ENCODE measurements at regions not wholly inside any gene's neighbourhood (a gene's known extent, or its start where the extent isn't known, plus 50 kb on each side); places are given as distances from the start of the nearest gene placed in this dataset.
"Not testable (repeated sequence)": the region's sequence is repeated elsewhere in the genome, so short reads cannot be mapped to it uniquely, and the experiment has no call there.

DNA sequence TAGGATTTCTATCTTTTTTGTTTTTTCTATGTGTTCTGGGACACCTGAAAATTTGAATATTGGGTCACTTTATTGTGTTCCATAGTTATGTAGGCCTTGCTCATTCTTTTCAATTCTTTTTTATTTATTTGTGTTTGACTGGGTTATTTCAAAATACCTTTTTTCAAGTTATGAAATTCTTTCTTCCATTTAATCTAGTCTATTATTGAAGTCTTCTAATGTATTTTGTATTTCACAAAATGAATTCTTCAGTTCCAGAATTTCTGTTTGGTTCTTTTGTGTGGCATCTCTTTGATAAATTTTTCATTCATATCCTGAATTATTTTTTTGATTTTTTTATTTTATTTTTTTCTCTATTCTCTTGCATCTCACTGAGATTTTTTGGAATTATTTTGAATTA is 628.8 kb downstream of the NR2F1-AS1 start:
- H3K36me3 ChIP-seq (ENCODE audit: control insufficient read depth, insufficient read depth, low read length), result no peaks in the 10 kb centered on the region
- no peaks in the 10 kb centered on the region for H3K4me1 ChIP-seq (ENCODE audit: control insufficient read depth, insufficient read depth, low read length)
- no peaks in the 10 kb centered on the region for H3K27me3 ChIP-seq (ENCODE audit: control insufficient read depth, insufficient read depth, low read length)

DNA sequence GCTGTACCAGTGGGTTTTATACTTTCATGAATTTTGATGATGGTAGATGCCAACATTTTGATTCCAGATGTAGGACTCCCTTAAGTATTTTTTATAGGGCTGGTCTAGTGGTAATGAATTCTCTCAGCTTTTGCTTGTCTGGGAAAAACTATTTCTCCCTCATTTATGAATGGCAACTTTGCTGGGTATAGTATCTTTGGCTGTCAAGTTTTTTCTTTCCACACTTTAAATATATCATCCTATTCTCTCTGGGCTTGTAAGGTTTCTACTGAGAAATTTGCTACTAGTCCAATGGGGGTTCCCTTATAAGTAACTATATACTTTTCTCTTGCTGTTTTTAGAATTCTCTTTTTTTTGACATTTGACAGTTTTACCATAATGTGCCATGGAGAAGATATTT is 629.3 kb downstream of the NR2F1-AS1 start:
- Histone ChIP-seq H3K9me3 (ENCODE audit: control insufficient read depth, insufficient read depth, low read length) (no peaks in the 10 kb centered on the region), H3K27ac (ENCODE audit: low read depth, low read length) (no peak overlapping the region), H3K9ac (ENCODE audit: low read depth, low read length) (no peak overlapping the region), H3K27me3 (ENCODE audit: control insufficient read depth, insufficient read depth, low read length) (no peaks in the 10 kb centered on the region), H3K4me3 (ENCODE audit: low read depth, low read length) (no peak overlapping the region), H3K4me1 (ENCODE audit: control insufficient read depth, insufficient read depth, low read length) (no peaks in the 10 kb centered on the region), H3K36me3 (ENCODE audit: control insufficient read depth, insufficient read depth, low read length) (no peaks in the 10 kb centered on the region)

More for the DNA sequence above, 628.8 kb downstream of the NR2F1-AS1 start:
- Histone ChIP-seq H3K9ac (ENCODE audit: low read depth, low read length) (no peak overlapping the region), H3K27ac (ENCODE audit: low read depth, low read length) (no peak overlapping the region), H3K9me3 (ENCODE audit: control insufficient read depth, insufficient read depth, low read length) (no peaks in the 10 kb centered on the region), H3K4me3 (ENCODE audit: low read depth, low read length) (no peak overlapping the region)

DNA sequence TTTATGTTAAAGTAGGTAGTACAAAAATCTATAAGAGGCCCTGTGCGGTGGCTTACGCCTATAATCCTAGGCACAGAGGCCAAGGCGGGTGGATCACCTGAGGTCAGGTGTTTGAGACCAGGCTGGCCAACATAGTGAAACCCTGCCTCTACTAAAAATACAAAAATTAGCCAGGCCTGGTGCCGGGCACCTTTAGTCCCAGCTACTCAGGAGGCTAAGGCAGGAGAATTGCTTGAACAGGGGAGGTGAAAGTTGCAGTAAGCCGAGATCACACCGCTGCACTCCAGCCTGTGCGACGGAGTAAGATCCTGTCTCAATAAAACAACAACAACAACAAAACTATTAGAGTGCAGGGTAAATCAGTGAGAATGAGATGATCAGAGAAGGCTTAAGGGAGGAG is 634.5 kb downstream of the NR2F1-AS1 start:
- H3K4me1 ChIP-seq (ENCODE audit: control insufficient read depth, insufficient read depth, low read length), result no peaks in the 10 kb centered on the region
- no peak overlapping the region for H3K9ac ChIP-seq (ENCODE audit: low read depth, low read length)
- no peak overlapping the region for H3K27ac ChIP-seq (ENCODE audit: low read depth, low read length)
- H3K36me3 ChIP-seq (ENCODE audit: control insufficient read depth, insufficient read depth, low read length), result no peaks in the 10 kb centered on the region
- no peaks in the 10 kb centered on the region for H3K27me3 ChIP-seq (ENCODE audit: control insufficient read depth, insufficient read depth, low read length)
- no peak overlapping the region for H3K4me3 ChIP-seq (ENCODE audit: low read depth, low read length)
- no peaks in the 10 kb centered on the region for H3K9me3 ChIP-seq (ENCODE audit: control insufficient read depth, insufficient read depth, low read length)

DNA sequence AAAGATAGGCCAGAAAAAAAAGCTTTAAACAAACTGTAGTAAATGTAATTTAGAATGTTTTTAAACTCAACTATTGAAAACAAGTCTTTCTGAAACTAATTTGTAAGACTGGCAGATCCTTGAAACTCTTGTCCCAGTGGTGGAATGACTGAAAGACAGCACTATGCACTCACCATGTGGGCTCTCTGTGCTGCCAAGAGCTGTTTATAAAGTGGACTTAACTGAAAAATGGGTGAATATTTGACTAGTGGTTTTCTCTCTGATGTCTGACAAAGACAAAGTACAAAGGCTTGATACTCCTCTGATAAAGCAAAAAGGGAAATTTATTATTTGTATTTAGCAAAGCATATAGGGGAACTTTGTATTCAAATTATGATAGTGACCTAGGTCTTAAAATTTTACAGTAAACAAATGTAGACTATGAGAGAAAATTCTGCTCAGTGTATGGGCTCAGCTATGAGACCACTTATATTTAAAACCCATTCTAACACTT is 635.4 kb downstream of the NR2F1-AS1 start:
- H3K4me3 ChIP-seq (ENCODE audit: low read depth, low read length), result no peak overlapping the region
- no peak overlapping the region for H3K9ac ChIP-seq (ENCODE audit: low read depth, low read length)
- H3K27ac ChIP-seq (ENCODE audit: low read depth, low read length), result no peak overlapping the region
- no peaks in the 10 kb centered on the region for H3K36me3 ChIP-seq (ENCODE audit: control insufficient read depth, insufficient read depth, low read length)
- no peaks in the 10 kb centered on the region for H3K4me1 ChIP-seq (ENCODE audit: control insufficient read depth, insufficient read depth, low read length)
- no peaks in the 10 kb centered on the region for H3K27me3 ChIP-seq (ENCODE audit: control insufficient read depth, insufficient read depth, low read length)
- no peaks in the 10 kb centered on the region for H3K9me3 ChIP-seq (ENCODE audit: control insufficient read depth, insufficient read depth, low read length)

DNA sequence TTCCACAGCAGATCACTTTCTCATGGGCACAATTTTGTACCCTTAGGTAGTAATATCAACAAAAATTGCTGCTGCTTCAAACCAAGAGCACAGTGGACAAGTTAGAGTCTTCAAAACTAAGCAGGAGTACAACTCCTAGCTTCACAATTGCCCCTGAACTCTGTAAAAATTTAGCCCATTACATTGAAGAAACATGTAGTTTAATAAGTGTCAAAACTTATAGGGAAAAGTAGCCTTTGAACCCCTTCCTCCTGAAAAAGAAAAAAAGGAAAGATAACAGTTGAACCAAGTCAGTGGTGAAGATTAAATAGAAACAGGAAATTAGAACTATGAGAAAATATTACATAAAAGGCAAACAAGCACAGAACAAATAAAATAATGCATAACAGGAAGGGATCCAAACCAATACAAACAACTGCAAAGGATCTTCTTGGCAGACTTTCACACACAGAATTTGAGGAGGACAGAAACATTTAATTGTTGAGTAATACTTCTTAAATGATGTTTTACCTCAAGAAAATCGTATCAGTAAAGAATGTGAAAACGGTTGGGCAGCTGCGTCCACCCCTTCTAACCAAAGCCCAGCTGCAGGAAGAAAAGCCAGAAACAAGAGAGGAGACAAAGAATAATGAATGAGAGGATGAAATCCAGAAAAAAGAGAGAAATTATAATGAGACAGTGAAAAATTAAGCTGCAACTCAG is 636.0 kb downstream of the NR2F1-AS1 start:
- H3K27me3 ChIP-seq (ENCODE audit: control insufficient read depth, insufficient read depth, low read length), result no peaks in the 10 kb centered on the region
- H3K27ac ChIP-seq (ENCODE audit: low read depth, low read length), result no peak overlapping the region
- no peak overlapping the region for H3K4me3 ChIP-seq (ENCODE audit: low read depth, low read length)
- no peaks in the 10 kb centered on the region for H3K9me3 ChIP-seq (ENCODE audit: control insufficient read depth, insufficient read depth, low read length)
- no peak overlapping the region for H3K9ac ChIP-seq (ENCODE audit: low read depth, low read length)
- H3K36me3 ChIP-seq (ENCODE audit: control insufficient read depth, insufficient read depth, low read length), result no peaks in the 10 kb centered on the region
- no peaks in the 10 kb centered on the region for H3K4me1 ChIP-seq (ENCODE audit: control insufficient read depth, insufficient read depth, low read length)

DNA sequence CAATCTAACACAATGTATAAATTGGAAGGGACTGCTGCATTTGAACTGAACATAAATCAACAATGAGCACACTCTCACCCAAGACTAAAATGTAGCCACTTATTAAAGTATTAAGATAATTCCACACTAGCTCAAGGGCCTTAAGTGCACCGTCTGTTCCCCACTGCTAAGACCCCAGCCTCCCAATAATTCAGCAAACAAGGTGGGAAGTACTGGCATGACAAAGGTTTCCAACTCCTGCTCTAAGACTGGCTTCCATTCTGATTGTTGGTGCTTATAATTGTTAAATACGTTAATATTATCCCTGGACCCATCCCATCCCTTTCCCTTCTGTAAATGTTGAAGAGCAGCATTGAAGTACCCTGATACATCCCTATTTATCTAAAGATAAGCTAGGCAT is 636.7 kb downstream of the NR2F1-AS1 start:
- Histone ChIP-seq H3K9me3 (ENCODE audit: control insufficient read depth, insufficient read depth, low read length) (no peaks in the 10 kb centered on the region), H3K4me3 (ENCODE audit: low read depth, low read length) (no peak overlapping the region), H3K9ac (ENCODE audit: low read depth, low read length) (no peak overlapping the region), H3K4me1 (ENCODE audit: control insufficient read depth, insufficient read depth, low read length) (no peaks in the 10 kb centered on the region), H3K27ac (ENCODE audit: low read depth, low read length) (no peak overlapping the region), H3K36me3 (ENCODE audit: control insufficient read depth, insufficient read depth, low read length) (no peaks in the 10 kb centered on the region), H3K27me3 (ENCODE audit: control insufficient read depth, insufficient read depth, low read length) (no peaks in the 10 kb centered on the region)

DNA sequence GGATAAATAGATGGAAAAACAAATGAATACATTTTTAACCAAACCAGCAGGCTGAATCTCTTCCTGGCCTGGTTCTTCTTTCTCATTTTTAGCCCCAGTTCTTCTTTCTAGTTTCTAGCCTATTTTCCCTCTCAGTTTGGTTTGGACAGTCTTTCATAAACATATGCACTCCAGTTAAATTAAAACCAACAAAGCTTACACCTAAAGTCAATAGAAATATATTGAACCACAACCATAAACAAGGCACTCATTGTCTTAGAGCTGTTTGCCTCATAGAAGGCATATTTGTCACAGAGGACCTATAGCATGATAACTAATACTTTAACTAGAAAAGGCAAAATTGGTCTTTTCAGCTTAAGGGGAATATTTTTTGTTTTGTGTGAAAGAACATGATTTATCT is 638.3 kb downstream of the NR2F1-AS1 start:
- Histone ChIP-seq H3K36me3 (ENCODE audit: control insufficient read depth, insufficient read depth, low read length) (no peaks in the 10 kb centered on the region), H3K4me1 (ENCODE audit: control insufficient read depth, insufficient read depth, low read length) (no peaks in the 10 kb centered on the region), H3K9ac (ENCODE audit: low read depth, low read length) (no peak overlapping the region), H3K9me3 (ENCODE audit: control insufficient read depth, insufficient read depth, low read length) (no peaks in the 10 kb centered on the region), H3K27ac (ENCODE audit: low read depth, low read length) (no peak overlapping the region), H3K4me3 (ENCODE audit: low read depth, low read length) (no peak overlapping the region), H3K27me3 (ENCODE audit: control insufficient read depth, insufficient read depth, low read length) (no peaks in the 10 kb centered on the region)

DNA sequence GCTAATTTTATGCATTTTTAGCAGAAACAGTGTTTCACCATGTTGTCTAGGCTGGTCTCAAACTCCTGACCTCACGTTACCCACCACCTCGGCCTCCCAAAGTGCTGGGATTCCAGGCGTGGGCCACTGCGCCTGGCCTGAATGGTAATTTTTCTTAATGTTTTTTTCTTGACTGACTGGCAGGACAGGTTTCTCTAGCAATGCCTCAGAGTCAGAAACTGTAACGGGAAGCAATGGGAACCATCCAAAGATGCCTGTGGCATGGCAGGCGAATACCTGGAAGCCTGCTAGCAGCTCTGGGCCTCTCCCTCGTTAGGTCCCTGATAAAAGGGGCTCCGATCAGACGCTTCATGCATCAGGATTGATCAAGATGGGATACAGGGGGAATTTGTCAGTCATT is 639.2 kb downstream of the NR2F1-AS1 start:
- no peak overlapping the region for H3K9ac ChIP-seq (ENCODE audit: low read depth, low read length)
- H3K9me3 ChIP-seq (ENCODE audit: control insufficient read depth, insufficient read depth, low read length), result no peaks in the 10 kb centered on the region
- H3K4me3 ChIP-seq (ENCODE audit: low read depth, low read length), result no peak overlapping the region
- H3K4me1 ChIP-seq (ENCODE audit: control insufficient read depth, insufficient read depth, low read length), result no peaks in the 10 kb centered on the region
- no peak overlapping the region for H3K27ac ChIP-seq (ENCODE audit: low read depth, low read length)
- H3K27me3 ChIP-seq (ENCODE audit: control insufficient read depth, insufficient read depth, low read length), result no peaks in the 10 kb centered on the region
- no peaks in the 10 kb centered on the region for H3K36me3 ChIP-seq (ENCODE audit: control insufficient read depth, insufficient read depth, low read length)

DNA sequence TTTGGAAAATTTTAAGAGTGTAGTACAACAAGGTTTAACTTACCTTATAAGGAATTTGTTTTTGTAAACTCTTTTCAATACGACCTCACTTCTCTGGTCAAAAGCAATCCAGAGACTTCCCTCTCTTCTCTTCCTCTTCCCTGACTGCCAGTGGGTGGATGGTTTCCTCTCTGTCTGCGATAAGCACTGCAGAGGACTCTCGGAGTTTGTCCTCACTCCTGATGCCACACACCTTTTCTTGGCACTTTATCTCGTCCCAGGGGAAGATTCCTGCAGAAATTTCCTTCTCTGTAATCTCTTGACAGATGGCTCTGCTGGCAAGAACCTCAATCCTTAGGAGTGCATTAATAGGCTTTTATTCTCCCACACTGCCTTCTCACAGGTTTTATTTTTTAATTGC is 641.6 kb downstream of the NR2F1-AS1 start:
- Histone ChIP-seq H3K27ac (ENCODE audit: low read depth, low read length) (no peak overlapping the region), H3K9me3 (ENCODE audit: control insufficient read depth, insufficient read depth, low read length) (no peaks in the 10 kb centered on the region), H3K4me3 (ENCODE audit: low read depth, low read length) (no peak overlapping the region), H3K9ac (ENCODE audit: low read depth, low read length) (no peak overlapping the region), H3K36me3 (ENCODE audit: control insufficient read depth, insufficient read depth, low read length) (no peaks in the 10 kb centered on the region), H3K27me3 (ENCODE audit: control insufficient read depth, insufficient read depth, low read length) (no peaks in the 10 kb centered on the region), H3K4me1 (ENCODE audit: control insufficient read depth, insufficient read depth, low read length) (no peaks in the 10 kb centered on the region)

DNA sequence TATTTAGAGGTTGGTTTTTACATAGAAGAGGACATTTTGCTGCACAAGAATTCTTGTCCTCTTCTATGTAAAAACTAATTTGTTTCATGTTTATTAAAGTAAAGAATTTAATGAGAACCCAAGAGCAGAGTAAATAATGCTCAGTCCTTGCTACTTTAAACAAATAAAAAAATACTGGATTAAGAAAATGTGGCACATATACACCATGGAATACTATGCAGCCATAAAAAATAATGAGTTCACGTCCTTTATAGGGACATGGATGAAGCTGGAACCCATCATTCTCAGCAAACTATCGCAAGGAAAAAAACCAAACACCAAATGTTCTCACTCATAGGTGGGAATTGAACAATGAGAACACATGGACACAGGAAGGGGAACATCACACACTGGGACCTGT is 643.6 kb downstream of the NR2F1-AS1 start:
- H3K4me1 ChIP-seq (ENCODE audit: control insufficient read depth, insufficient read depth, low read length); H3K9ac ChIP-seq (ENCODE audit: low read depth, low read length); H3K9me3 ChIP-seq (ENCODE audit: control insufficient read depth, insufficient read depth, low read length); H3K27ac ChIP-seq (ENCODE audit: low read depth, low read length); H3K36me3 ChIP-seq (ENCODE audit: control insufficient read depth, insufficient read depth, low read length); H3K27me3 ChIP-seq (ENCODE audit: control insufficient read depth, insufficient read depth, low read length); H3K4me3 ChIP-seq (ENCODE audit: low read depth, low read length): not testable (repeated sequence)

DNA sequence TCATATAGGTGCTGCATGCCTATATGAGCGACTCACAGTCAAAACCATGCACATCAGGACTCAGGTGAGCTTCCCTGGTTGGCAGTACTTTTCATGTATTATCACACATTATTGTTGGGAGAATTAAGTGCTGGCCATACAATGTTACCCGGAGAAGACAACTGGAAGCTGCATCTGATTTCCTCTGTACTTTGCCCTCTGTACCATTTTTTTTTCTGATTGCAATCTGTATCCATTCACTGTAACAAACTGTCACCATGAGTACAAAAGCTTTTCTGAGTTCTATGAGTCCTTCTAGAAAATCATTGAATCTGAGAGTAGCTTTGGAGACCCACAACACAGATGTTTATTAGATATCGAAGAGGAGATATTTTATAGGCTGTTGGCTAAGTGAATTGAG is 651.0 kb downstream of the NR2F1-AS1 start:
- H3K4me1 ChIP-seq (ENCODE audit: control insufficient read depth, insufficient read depth, low read length), result peaks cover 16% of the 10 kb centered on the region; the same call in 1 of the 2 replicates
- no peaks in the 10 kb centered on the region for H3K27me3 ChIP-seq (ENCODE audit: control insufficient read depth, insufficient read depth, low read length)
- no peaks in the 10 kb centered on the region for H3K36me3 ChIP-seq (ENCODE audit: control insufficient read depth, insufficient read depth, low read length)
- H3K27ac ChIP-seq (ENCODE audit: low read depth, low read length), result no peak overlapping the region
- H3K9ac ChIP-seq (ENCODE audit: low read depth, low read length), result no peak overlapping the region
- no peaks in the 10 kb centered on the region for H3K9me3 ChIP-seq (ENCODE audit: control insufficient read depth, insufficient read depth, low read length)
- H3K4me3 ChIP-seq (ENCODE audit: low read depth, low read length), result no peak overlapping the region

Data from HUES48 (cell line).